ENCODE measurements at regions not wholly inside any gene's neighbourhood (a gene's known extent, or its start where the extent isn't known, plus 50 kb on each side); places are given as distances from the start of the nearest gene placed in this dataset.

GRCh38 chr4:157706155-157706554 lies 466.7 kb downstream of the GASK1B start:
- DNase-seq (ENCODE audit: low read depth, low spot score) (no peak), FAIRE-seq (no peak), ATAC-seq (no peak)
- TF ChIP-seq IRF4 (IDR thresholded peaks at IDR 0.05; ENCODE audit: low read depth, low read length) (no peak), ZNF217 (IDR thresholded peaks at IDR 0.05) (no peak), MLLT1 (IDR thresholded peaks at IDR 0.05) (no peak), SMAD5 (IDR thresholded peaks at IDR 0.05; ENCODE audit: low read depth) (no peak), POLR2AphosphoS5 (IDR thresholded peaks at IDR 0.05; ENCODE audit: low read length) (no peak), SRF (IDR thresholded peaks at IDR 0.05; ENCODE audit: low read depth in 2 of 2, low read length in 2 of 2) (no peak), MTA2 (IDR thresholded peaks at IDR 0.05; ENCODE audit: low read depth) (no peak), RAD51 (IDR thresholded peaks at IDR 0.05) (no peak), GABPA (IDR thresholded peaks at IDR 0.05; ENCODE audit: low read depth) (no peak), MXI1 (IDR thresholded peaks at IDR 0.05; ENCODE audit: low read depth, low read length) (no peak), HCFC1 (IDR thresholded peaks at IDR 0.05; ENCODE audit: low read length) (no peak), ZNF207 (IDR thresholded peaks at IDR 0.05; ENCODE audit: borderline replicate concordance) (no peak), YBX1 (IDR thresholded peaks at IDR 0.05) (no peak), ATF3 (IDR thresholded peaks at IDR 0.05; ENCODE audit: borderline replicate concordance, extremely low read depth, low read depth, low read length) (no peak), RELA (IDR thresholded peaks at IDR 0.05; ENCODE audit: borderline replicate concordance, partially characterized antibody) (no peak), SREBF2 (IDR thresholded peaks at IDR 0.05; ENCODE audit: low read length) (no peak), DPF2 (IDR thresholded peaks at IDR 0.05) (no peak), NR2C1 (IDR thresholded peaks at IDR 0.05) (no peak)
- RAD21 ChIA-PET (ENCODE audit: unreplicated experiment), result no interaction called here
- Histone ChIP-seq H3K27ac (ENCODE audit: control insufficient read depth, insufficient read depth) (no peak overlapping the region), H2AFZ (ENCODE audit: control insufficient read depth, low read depth, low read length) (no peak overlapping the region), H3K36me3 (ENCODE audit: control insufficient read depth in 2 of 2, insufficient read depth in 2 of 2, low read length in 1 of 2) (no peaks in the 10 kb centered on the region), H3K4me2 (ENCODE audit: control insufficient read depth, insufficient read depth) (no peak overlapping the region), H3K4me1 (ENCODE audit: control insufficient read depth, insufficient read depth, low read length) (no peaks in the 10 kb centered on the region), H3K79me2 (ENCODE audit: control insufficient read depth, insufficient read depth, low read length) (no peaks in the 10 kb centered on the region), H3K27me3 (replicated peaks in 1 of 2; ENCODE audit: control insufficient read depth in 2 of 2, insufficient read depth in 2 of 2, low read length in 1 of 2) (no peaks in the 10 kb centered on the region), H4K20me1 (ENCODE audit: control insufficient read depth, insufficient read depth) (no peaks in the 10 kb centered on the region), H3K9ac (ENCODE audit: control insufficient read depth, insufficient read depth, low read length) (no peak overlapping the region), H3K4me3 (no peak overlapping the region), H3K9me3 (replicated peaks; ENCODE audit: control insufficient read depth, insufficient read depth, low read length) (no peaks in the 10 kb centered on the region)
- 50% methylated on average over 2 of the region's 2 CpGs for WGBS (ENCODE audit: insufficient coverage, insufficient replicate concordance, low lambda C conversion rate, missing lambda C conversion rate)
- intact Hi-C loops (cut with micrococcal nuclease; ENCODE audit: unreplicated experiment) (no loop called here), in situ Hi-C loops (cut with MboI) (no loop called here)
- SMC1A ChIA-PET (ENCODE audit: uncharacterized antibody, unreplicated experiment), result no interaction called here
- CTCF ChIA-PET, result no interaction called here
- no TSS peak for BruUV-seq (replicated peaks)
- POLR2A ChIA-PET, result no interaction called here
